ENCODE measurements at regions not wholly inside any gene's neighbourhood (a gene's known extent, or its start where the extent isn't known, plus 50 kb on each side); places are given as distances from the start of the nearest gene placed in this dataset.

DNA sequence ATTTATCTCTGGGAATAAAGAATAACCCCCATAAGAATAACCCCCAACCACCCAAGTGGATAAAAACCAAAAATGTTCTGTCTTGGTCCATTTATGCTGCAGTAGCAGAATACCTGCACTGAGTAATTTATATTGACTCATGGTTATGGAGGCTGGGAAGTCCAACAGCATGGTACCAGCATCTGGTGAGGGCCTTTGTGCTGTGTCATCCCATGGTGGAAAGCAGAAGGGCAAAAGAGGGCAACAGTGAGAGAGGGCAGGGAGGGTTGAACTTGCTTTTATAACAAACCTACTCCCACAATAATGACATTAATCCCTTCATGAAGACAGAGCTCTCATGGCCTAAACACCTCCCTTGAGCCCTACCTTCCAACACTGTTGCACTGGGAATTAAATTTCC is 133.7 kb downstream of the ERMARD start:
- no peaks in the 10 kb centered on the region for H3K27me3 ChIP-seq (ENCODE audit: insufficient read depth, low read length)
- peaks cover 8% of the 10 kb centered on the region for H3K9me3 ChIP-seq (ENCODE audit: insufficient read depth, low read depth, low read length)
- FAIRE-seq (no peak), DNase-seq (ENCODE audit: low read depth) (no peak)
- H3K4me2 ChIP-seq (ENCODE audit: low read length): no peak overlapping the region
- Mint-ChIP-seq H3K27ac (ENCODE audit: unreplicated experiment) (no peak overlapping the region), H3K9me3 (ENCODE audit: unreplicated experiment) (peaks cover 12% of the 10 kb centered on the region), H3K4me1 (ENCODE audit: low read depth, unreplicated experiment) (no peaks in the 10 kb centered on the region), H3K36me3 (ENCODE audit: low read depth, unreplicated experiment) (no peaks in the 10 kb centered on the region), H3K4me3 (ENCODE audit: unreplicated experiment) (no peak overlapping the region), H3K27me3 (ENCODE audit: low read depth, unreplicated experiment) (peaks cover 72% of the 10 kb centered on the region)
- H3K79me2 ChIP-seq (ENCODE audit: insufficient read depth, low read length): no peaks in the 10 kb centered on the region
- H2AFZ ChIP-seq (ENCODE audit: low read depth, low read length): no peak overlapping the region
- no peaks in the 10 kb centered on the region for H4K20me1 ChIP-seq (ENCODE audit: insufficient read depth, low read length)
- H3K27ac ChIP-seq (ENCODE audit: low read depth, low read length): no peak overlapping the region
- H3K36me3 ChIP-seq (ENCODE audit: insufficient read depth, low read length): no peaks in the 10 kb centered on the region
- H3K9ac ChIP-seq (ENCODE audit: low read length): no peak overlapping the region
- H3K4me1 ChIP-seq (ENCODE audit: insufficient read depth, low read length): no peaks in the 10 kb centered on the region
- no peak for TF ChIP-seq CTCF (IDR thresholded peaks at IDR 0.05; ENCODE audit: insufficient read depth, low read depth, low read length)
- no peak for TF ChIP-seq EZH2 (IDR thresholded peaks at IDR 0.05; ENCODE audit: insufficient read depth, low read length)
- no peak overlapping the region for H3K4me3 ChIP-seq (ENCODE audit: insufficient read depth, low read depth, low read length)

DNA sequence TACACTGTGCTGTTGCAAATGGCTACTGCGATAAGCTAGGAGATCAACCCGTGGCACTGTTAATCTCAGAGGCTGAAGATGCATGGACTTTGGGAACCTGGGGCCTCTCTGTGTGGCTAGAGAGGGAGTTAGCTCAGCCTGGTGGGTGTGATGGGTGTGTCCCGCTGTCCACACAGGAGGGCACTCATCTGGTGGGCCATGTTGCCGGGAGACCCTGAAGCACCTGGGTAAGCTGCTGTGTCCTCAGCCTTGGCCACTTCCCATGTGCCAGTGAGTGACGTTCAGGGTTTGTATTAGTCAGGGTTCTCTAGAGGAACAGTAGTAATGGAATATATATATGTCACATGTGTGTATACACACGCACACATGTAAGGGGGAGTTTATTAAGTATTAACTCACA is 132.7 kb downstream of the ERMARD start:
- H3K9ac ChIP-seq (ENCODE audit: low read length): no peak overlapping the region
- H3K27ac ChIP-seq (ENCODE audit: low read depth, low read length): no peak overlapping the region
- H3K79me2 ChIP-seq (ENCODE audit: insufficient read depth, low read length): no peaks in the 10 kb centered on the region
- no peak overlapping the region for H3K4me3 ChIP-seq (ENCODE audit: insufficient read depth, low read depth, low read length)
- H3K27me3 ChIP-seq (ENCODE audit: insufficient read depth, low read length): no peaks in the 10 kb centered on the region
- H2AFZ ChIP-seq (ENCODE audit: low read depth, low read length): no peak overlapping the region
- no peaks in the 10 kb centered on the region for H3K36me3 ChIP-seq (ENCODE audit: insufficient read depth, low read length)
- no peak overlapping the region for H3K4me2 ChIP-seq (ENCODE audit: low read length)
- H4K20me1 ChIP-seq (ENCODE audit: insufficient read depth, low read length): no peaks in the 10 kb centered on the region
- TF ChIP-seq CTCF (IDR thresholded peaks at IDR 0.05; ENCODE audit: insufficient read depth, low read depth, low read length): no peak
- TF ChIP-seq EZH2 (IDR thresholded peaks at IDR 0.05; ENCODE audit: insufficient read depth, low read length): no peak
- H3K9me3 Mint-ChIP-seq (ENCODE audit: unreplicated experiment): peaks cover 8% of the 10 kb centered on the region
- FAIRE-seq (no peak), DNase-seq (ENCODE audit: low read depth) (no peak)
- H3K36me3 Mint-ChIP-seq (ENCODE audit: low read depth, unreplicated experiment): no peaks in the 10 kb centered on the region
- no peaks in the 10 kb centered on the region for H3K4me1 Mint-ChIP-seq (ENCODE audit: low read depth, unreplicated experiment)
- H3K4me1 ChIP-seq (ENCODE audit: insufficient read depth, low read length): no peaks in the 10 kb centered on the region
- H3K9me3 ChIP-seq (ENCODE audit: insufficient read depth, low read depth, low read length): peaks cover 8% of the 10 kb centered on the region
- H3K4me3 Mint-ChIP-seq (ENCODE audit: unreplicated experiment): no peak overlapping the region
- peaks cover 69% of the 10 kb centered on the region for H3K27me3 Mint-ChIP-seq (ENCODE audit: low read depth, unreplicated experiment)
- no peak overlapping the region for H3K27ac Mint-ChIP-seq (ENCODE audit: unreplicated experiment)

DNA sequence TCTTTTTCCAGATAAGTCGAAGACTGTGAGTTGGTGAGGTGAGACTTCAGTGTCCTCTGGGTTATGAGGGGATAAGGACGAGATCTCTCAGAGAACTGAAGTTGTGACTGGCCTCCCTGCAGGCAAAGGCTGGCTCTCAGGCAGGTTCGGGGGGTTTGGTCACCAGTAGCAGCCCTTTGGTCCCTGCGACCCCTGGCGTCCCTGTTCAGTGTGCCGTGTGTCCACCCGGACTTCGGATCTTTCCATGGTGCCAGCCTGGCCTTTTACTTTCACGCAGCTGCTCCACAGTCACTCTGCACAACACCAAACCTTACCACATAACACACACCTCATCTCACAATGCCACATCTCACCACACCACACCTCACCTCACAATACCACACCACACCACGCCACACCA is 131.9 kb downstream of the ERMARD start:
- no peak overlapping the region for H2AFZ ChIP-seq (ENCODE audit: low read depth, low read length)
- no peaks in the 10 kb centered on the region for H3K4me1 ChIP-seq (ENCODE audit: insufficient read depth, low read length)
- Mint-ChIP-seq H3K4me3 (ENCODE audit: unreplicated experiment) (no peak overlapping the region), H3K27ac (ENCODE audit: unreplicated experiment) (no peak overlapping the region), H3K9me3 (ENCODE audit: unreplicated experiment) (peaks cover 8% of the 10 kb centered on the region), H3K36me3 (ENCODE audit: low read depth, unreplicated experiment) (no peaks in the 10 kb centered on the region), H3K27me3 (ENCODE audit: low read depth, unreplicated experiment) (peaks cover 66% of the 10 kb centered on the region), H3K4me1 (ENCODE audit: low read depth, unreplicated experiment) (no peaks in the 10 kb centered on the region)
- no peaks in the 10 kb centered on the region for H4K20me1 ChIP-seq (ENCODE audit: insufficient read depth, low read length)
- DNase-seq (ENCODE audit: low read depth) (no peak), FAIRE-seq (no peak)
- H3K9ac ChIP-seq (ENCODE audit: low read length): no peak overlapping the region
- H3K27ac ChIP-seq (ENCODE audit: low read depth, low read length): no peak overlapping the region
- H3K4me2 ChIP-seq (ENCODE audit: low read length): no peak overlapping the region
- peaks cover 8% of the 10 kb centered on the region for H3K9me3 ChIP-seq (ENCODE audit: insufficient read depth, low read depth, low read length)
- no peaks in the 10 kb centered on the region for H3K36me3 ChIP-seq (ENCODE audit: insufficient read depth, low read length)
- H3K79me2 ChIP-seq (ENCODE audit: insufficient read depth, low read length): no peaks in the 10 kb centered on the region
- TF ChIP-seq EZH2 (IDR thresholded peaks at IDR 0.05; ENCODE audit: insufficient read depth, low read length): no peak
- TF ChIP-seq CTCF (IDR thresholded peaks at IDR 0.05; ENCODE audit: insufficient read depth, low read depth, low read length): no peak
- no peak overlapping the region for H3K4me3 ChIP-seq (ENCODE audit: insufficient read depth, low read depth, low read length)
- H3K27me3 ChIP-seq (ENCODE audit: insufficient read depth, low read length): no peaks in the 10 kb centered on the region

All from astrocyte (in vitro differentiated cells and primary cell).